ENCODE measurements at regions not wholly inside any gene's neighbourhood (a gene's known extent, or its start where the extent isn't known, plus 50 kb on each side); places are given as distances from the start of the nearest gene placed in this dataset.
"Not testable (repeated sequence)": the region's sequence is repeated elsewhere in the genome, so short reads cannot be mapped to it uniquely, and the experiment has no call there.

DNA sequence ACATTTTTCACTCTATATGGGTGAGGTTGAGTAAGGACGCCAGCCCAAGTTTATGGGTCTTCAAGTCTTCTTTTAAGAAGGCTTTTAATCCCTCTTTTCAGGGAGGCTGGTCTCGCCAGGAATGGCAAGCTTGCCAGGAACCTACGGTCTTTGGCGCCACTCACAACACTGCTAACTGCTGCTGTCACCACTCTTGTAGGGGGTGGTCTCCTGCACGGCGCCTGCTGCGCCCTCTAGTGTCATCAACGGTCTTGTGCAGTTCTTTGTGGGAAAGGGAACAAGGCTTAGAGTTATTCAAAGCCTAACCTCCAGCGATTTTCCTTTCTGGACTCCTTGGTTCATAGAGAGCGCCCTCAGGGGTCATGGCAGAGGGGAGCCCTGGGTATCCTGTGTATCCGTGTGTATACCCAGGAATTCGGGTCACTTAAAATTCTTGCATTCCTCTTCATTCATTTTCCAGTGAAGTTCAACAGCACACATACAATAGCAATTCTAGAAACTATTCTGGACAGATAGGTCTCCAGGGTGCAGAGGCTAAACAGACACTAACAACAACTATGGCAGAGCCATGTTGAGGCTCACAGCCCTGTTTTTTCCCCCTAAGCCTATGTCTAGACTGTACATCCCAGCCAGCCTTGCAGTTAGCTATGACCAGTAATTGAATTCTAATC is 392.8 kb upstream of the CAMK1G start:
- no peak overlapping the region for H3K4me3 ChIP-seq (replicated peaks; ENCODE audit: low read depth, low read length)
- peak; percentile 49 for DNase-seq (ENCODE audit: low read depth)
- TF ChIP-seq, protein P1, sequence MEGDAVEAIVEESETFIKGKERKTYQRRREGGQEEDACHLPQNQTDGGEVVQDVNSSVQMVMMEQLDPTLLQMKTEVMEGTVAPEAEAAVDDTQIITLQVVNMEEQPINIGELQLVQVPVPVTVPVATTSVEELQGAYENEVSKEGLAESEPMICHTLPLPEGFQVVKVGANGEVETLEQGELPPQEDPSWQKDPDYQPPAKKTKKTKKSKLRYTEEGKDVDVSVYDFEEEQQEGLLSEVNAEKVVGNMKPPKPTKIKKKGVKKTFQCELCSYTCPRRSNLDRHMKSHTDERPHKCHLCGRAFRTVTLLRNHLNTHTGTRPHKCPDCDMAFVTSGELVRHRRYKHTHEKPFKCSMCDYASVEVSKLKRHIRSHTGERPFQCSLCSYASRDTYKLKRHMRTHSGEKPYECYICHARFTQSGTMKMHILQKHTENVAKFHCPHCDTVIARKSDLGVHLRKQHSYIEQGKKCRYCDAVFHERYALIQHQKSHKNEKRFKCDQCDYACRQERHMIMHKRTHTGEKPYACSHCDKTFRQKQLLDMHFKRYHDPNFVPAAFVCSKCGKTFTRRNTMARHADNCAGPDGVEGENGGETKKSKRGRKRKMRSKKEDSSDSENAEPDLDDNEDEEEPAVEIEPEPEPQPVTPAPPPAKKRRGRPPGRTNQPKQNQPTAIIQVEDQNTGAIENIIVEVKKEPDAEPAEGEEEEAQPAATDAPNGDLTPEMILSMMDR (IDR thresholded peaks at IDR 0.05; ENCODE audit: low read length, missing control alignments), result peak; percentile 80

DNA sequence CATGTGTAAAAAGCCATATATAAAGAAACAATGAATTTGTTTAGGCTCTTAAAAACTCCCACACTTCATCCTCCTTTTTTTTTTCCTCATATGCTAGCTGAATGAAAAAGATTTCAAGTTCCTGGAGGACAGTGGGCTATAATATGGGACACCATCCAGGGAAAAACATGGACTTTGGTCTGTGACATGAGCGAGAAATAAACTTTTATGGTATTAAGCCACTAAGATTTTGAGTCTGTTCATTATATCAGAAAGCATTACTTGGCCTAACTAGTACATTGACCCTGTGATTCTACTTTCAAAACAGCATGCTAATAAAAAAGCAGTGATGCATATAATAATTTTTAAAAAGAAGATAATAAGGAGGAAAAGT is 392.3 kb upstream of the CAMK1G start:
- no peak overlapping the region for H3K4me3 ChIP-seq (replicated peaks; ENCODE audit: low read depth, low read length)
- TF ChIP-seq, protein P1 (IDR thresholded peaks at IDR 0.05; ENCODE audit: low read length, missing control alignments), result no peak
- no peak for DNase-seq (ENCODE audit: low read depth)

DNA sequence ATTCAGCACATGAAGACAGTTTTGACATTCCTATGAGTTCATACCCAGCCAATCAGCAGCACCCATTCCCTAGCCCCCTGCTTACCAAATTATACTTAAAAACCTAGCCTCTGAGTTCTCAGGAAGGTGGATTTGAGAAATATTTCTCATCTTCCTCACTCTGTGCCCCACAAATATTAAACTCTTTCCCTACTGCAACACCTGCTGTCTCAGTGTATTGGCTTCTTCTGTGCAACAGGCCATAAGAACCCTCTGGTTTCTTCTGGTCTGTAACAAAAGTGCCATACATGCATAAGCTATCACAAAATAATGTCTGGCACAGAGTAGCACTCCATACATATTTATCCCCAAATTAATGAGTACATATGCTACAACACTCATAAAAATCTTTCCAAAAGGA is 387.4 kb upstream of the CAMK1G start:
- H3K4me3 ChIP-seq (replicated peaks; ENCODE audit: low read depth, low read length), result no peak overlapping the region
- TF ChIP-seq, protein P1 (IDR thresholded peaks at IDR 0.05; ENCODE audit: low read length, missing control alignments), result no peak
- no peak for DNase-seq (ENCODE audit: low read depth)

DNA sequence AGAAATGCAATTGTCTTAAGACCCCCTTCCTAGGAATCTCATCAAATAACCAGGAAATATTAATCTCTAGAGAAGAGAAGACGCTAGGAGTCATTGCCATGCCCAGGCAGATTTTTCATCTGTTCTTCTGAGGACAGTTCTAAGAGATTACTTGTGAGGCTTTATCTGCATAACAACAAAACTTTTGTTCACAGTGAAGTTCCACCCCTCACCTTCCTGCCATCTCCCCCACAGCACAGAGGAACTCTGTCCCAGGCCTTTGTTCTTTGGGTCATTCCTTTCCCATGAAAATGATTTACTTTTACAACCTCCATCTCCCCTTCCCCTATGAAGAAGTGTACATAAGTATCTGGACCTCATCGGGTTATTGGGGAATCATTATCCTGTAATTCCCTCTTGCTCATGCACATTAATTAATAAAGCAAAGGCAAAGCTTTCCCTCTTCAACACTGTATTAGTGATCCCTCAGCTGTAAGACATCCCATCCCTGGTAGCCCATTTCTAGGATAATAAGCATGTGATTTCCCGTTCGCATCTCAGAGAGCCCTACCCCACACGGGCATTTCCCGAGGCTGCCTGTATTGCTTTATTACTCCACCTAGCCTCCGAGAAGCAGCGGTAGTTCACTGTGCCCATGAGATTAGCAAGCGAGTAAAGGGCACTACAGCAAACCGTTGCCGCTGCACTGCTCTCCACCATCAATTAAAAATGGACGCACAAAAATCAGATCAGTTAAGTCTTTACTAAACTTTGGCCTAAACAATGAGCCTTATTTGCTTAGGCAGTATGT is 384.4 kb upstream of the CAMK1G start:
- TF ChIP-seq, protein P1 (IDR thresholded peaks at IDR 0.05; ENCODE audit: low read length, missing control alignments), result no peak

DNA sequence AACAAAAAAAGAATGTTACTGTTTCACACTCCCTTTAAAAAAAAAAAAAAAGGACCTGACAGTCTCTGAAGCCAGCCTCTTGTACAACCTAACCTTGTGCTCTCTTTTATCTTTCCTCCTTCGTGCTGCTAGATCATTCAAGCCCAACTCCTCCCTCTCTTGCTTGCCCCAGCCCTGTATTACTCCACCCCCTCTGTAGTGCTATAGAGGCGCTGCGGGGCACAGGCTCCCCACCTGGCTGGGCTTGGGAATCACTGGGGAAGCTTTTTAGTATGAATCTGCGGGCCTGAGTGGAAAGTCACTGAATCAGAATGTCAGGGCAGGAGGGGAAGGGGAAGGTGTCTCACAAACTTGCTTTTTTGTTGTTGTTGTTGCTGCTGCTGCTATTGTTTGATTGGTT is 383.7 kb upstream of the CAMK1G start:
- no peak overlapping the region for H3K4me3 ChIP-seq (replicated peaks; ENCODE audit: low read depth, low read length)
- TF ChIP-seq, protein P1 (IDR thresholded peaks at IDR 0.05; ENCODE audit: low read length, missing control alignments), result no peak
- no peak for DNase-seq (ENCODE audit: low read depth)

More for the DNA sequence above, 384.4 kb upstream of the CAMK1G start:
- no peak overlapping the region for H3K4me3 ChIP-seq (replicated peaks; ENCODE audit: low read depth, low read length)
- DNase-seq (ENCODE audit: low read depth), result no peak

DNA sequence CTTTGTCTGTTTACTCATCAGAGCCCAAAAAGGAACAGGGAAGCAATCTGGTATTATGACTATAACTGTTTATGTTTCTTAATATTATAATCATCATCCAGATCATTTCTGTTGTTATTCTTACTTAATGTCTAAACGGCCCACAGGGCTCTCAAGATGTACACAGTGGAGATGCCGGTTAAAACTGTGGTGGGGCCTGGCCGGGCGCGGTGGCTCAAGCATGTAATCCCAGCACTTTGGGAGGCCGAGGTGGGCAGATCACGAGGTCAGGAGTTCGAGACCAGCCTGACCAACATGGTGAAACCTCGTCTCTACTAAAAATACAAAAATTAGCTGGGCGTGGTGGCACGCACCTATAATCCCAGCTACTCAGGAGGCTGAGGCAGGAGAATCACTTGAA is 381.2 kb upstream of the CAMK1G start:
- not testable (repeated sequence) for DNase-seq (ENCODE audit: low read depth); H3K4me3 ChIP-seq (replicated peaks; ENCODE audit: low read depth, low read length)

DNA sequence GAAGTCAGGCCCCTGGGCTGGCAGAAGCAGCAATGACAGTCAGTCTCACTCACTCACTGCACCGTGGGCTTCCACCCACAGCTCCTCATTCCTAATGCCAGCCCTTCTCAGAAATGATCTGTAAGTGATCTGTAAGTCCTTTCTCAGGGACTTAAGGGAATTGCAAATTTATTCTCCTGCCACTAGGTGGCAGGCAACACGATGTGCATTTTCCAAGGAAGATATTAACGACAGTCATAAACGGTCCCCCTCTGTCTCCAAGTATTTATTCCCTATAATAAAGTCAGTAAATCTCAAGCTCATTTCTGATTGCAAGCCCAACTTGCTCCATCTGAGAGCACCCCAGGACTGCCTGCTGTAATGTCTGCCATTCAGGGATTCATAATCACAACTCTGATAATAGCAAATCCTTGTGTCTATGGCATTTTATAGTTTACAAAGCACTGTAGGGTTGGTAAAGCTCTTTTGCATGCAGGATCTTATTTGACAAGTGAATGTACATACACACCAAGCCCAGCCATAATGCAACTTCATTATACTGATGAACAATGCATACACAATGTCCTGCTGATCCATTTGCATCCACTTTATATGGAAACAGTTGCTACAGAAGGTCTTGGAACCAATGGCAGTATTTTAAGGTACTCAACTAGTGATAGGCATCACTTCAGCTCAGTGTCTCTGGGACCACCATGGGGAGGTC is 380.5 kb upstream of the CAMK1G start:
- H3K4me3 ChIP-seq (replicated peaks; ENCODE audit: low read depth, low read length), result no peak overlapping the region
- TF ChIP-seq, protein P1 (IDR thresholded peaks at IDR 0.05; ENCODE audit: low read length, missing control alignments), result peak; percentile 82
- peak; percentile 68 for DNase-seq (ENCODE audit: low read depth)

Measured in fibroblast of pulmonary artery (primary cell).